ENCODE measurements at regions not wholly inside any gene's neighbourhood (a gene's known extent, or its start where the extent isn't known, plus 50 kb on each side); places are given as distances from the start of the nearest gene placed in this dataset.

DNA sequence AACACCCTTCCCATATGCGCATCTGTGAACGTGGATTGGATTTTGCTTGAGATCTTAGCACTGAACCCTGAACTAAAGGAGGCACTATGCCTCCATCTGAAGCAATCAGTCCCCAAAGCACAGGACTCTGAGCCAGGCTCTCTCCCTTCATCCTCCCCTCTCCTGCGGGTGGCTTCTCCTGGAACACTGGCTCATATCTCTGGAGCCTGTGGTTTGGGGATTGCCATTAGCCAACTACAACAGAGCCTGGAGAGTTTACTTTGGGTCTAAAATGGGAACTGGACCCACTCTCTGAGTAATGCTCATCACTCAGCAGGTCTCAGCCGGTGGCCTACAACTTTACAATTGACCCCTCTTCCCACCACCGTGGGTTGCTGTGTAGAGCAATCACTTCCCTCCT is 190.8 kb upstream of the HES1 start:
- H3K23me2 ChIP-seq (ENCODE audit: insufficient read length, low read depth, low read length, poor library complexity, severe bottlenecking): peaks cover 3% of the 10 kb centered on the region
- no peaks in the 10 kb centered on the region for H3K9me3 ChIP-seq (ENCODE audit: control insufficient read depth, low read depth, low read length)
- H3K36me3 Mint-ChIP-seq (ENCODE audit: insufficient read depth in 1 of 3, low read depth in 3 of 3): no peaks in the 10 kb centered on the region
- no peak for DNase-seq
- peaks cover 5% of the 10 kb centered on the region for H3K27me3 ChIP-seq (ENCODE audit: insufficient read depth, low read length)
- H3K4ac ChIP-seq (ENCODE audit: low read depth, low read length): no peak overlapping the region
- no peak overlapping the region for H3K18ac ChIP-seq (ENCODE audit: insufficient read length, low read depth, low read length)
- no peak overlapping the region for H2BK5ac ChIP-seq (ENCODE audit: insufficient read length, low read length)
- H2AK5ac ChIP-seq (ENCODE audit: insufficient read length, low read length): no peak overlapping the region
- H3T11ph ChIP-seq (ENCODE audit: low read length): no peak overlapping the region
- no peak overlapping the region for H3K14ac ChIP-seq (ENCODE audit: insufficient read depth, low read length)
- no peak overlapping the region for H4K5ac ChIP-seq (ENCODE audit: insufficient read length, low read depth, low read length)
- no peak overlapping the region for H2BK12ac ChIP-seq (ENCODE audit: insufficient read length, low read depth, low read length)
- H3K4me1 ChIP-seq (ENCODE audit: insufficient read depth, low read length): peaks cover 28% of the 10 kb centered on the region
- H3K79me2 ChIP-seq (ENCODE audit: insufficient read depth, low read length): no peaks in the 10 kb centered on the region
- no peak overlapping the region for H2BK120ac ChIP-seq (ENCODE audit: low read depth, low read length, poor library complexity, severe bottlenecking)
- H3K23ac ChIP-seq (ENCODE audit: insufficient read length, low read depth, low read length): no peak overlapping the region
- H3K27me3 Mint-ChIP-seq (ENCODE audit: low read depth): peaks cover 67% of the 10 kb centered on the region
- H3K79me1 ChIP-seq (ENCODE audit: insufficient read depth, low read depth, low read length, poor library complexity, severe bottlenecking): no peaks in the 10 kb centered on the region
- H2BK20ac ChIP-seq (ENCODE audit: low read depth, low read length, poor library complexity, severe bottlenecking): no peak overlapping the region
- H3K9ac ChIP-seq (ENCODE audit: extremely low read depth, insufficient read length, low read length): no peak overlapping the region
- H3K56ac ChIP-seq (ENCODE audit: insufficient read length, low read depth, low read length): no peak overlapping the region
- peaks cover 58 to 60% of the 10 kb centered on the region in 2 experiments for H3K4me1 Mint-ChIP-seq
- no peak overlapping the region for H3K4me2 ChIP-seq (ENCODE audit: insufficient read depth, insufficient read length, low read length)
- H4K91ac ChIP-seq (ENCODE audit: insufficient read length, low read depth, low read length): no peak overlapping the region
- peak overlapping the region in 1 of 3 experiments; percentile 61; a peak in 1 of 7 replicates for H3K27ac Mint-ChIP-seq
- no peaks in the 10 kb centered on the region for H3K9me3 Mint-ChIP-seq
- TF ChIP-seq, protein P1, sequence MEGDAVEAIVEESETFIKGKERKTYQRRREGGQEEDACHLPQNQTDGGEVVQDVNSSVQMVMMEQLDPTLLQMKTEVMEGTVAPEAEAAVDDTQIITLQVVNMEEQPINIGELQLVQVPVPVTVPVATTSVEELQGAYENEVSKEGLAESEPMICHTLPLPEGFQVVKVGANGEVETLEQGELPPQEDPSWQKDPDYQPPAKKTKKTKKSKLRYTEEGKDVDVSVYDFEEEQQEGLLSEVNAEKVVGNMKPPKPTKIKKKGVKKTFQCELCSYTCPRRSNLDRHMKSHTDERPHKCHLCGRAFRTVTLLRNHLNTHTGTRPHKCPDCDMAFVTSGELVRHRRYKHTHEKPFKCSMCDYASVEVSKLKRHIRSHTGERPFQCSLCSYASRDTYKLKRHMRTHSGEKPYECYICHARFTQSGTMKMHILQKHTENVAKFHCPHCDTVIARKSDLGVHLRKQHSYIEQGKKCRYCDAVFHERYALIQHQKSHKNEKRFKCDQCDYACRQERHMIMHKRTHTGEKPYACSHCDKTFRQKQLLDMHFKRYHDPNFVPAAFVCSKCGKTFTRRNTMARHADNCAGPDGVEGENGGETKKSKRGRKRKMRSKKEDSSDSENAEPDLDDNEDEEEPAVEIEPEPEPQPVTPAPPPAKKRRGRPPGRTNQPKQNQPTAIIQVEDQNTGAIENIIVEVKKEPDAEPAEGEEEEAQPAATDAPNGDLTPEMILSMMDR (conservative IDR thresholded peaks at IDR 0.05): no peak
- H2BK15ac ChIP-seq (ENCODE audit: low read depth, low read length): no peak overlapping the region
- H3K4me3 Mint-ChIP-seq: no peak overlapping the region
- no peak overlapping the region for H3K27ac ChIP-seq (ENCODE audit: insufficient read length, low read depth, low read length)
- no peak overlapping the region for H2AFZ ChIP-seq (ENCODE audit: low read length)
- H4K8ac ChIP-seq (replicated peaks; ENCODE audit: insufficient read length, low read depth, low read length): no peak overlapping the region
- no peaks in the 10 kb centered on the region for H4K20me1 ChIP-seq (ENCODE audit: control insufficient read depth, insufficient read depth, insufficient read length)
- WGBS (ENCODE audit: extremely low coverage, insufficient read length, low lambda C conversion rate): no CpG with 5 or more reads among the region's 5 CpGs

All from H9 (cell line).